ENCODE measurements at regions not wholly inside any gene's neighbourhood (a gene's known extent, or its start where the extent isn't known, plus 50 kb on each side); places are given as distances from the start of the nearest gene placed in this dataset.

DNA sequence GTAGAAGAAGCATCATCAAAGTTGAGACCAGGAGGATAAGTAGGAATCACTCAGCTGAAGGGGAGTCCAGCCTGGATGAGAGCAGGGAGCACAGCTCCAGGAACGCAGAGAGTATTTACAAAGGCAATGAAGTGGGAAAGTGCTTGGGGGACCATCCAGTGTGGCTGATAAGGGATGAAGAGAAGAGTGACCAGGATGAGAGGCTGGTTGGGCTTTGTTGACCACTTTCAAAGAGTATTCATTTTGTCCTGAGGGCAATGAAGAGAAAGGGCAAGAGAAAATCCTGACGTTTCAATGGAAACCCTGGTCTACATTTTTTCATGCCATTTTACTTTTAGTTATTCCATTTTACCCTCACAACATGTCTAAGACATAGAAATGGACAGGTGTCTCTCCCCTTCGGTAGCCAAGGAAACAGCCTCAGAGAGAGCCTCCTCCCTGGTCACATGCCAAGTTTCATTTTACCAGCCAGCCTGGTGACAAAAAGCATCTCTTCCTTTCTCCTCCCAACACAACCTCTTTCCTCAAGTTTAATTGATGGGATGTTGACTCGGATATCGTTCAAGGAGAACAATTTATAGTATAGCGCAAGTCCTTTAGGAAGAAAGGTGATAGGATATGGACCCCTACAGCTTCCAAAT is 492.7 kb upstream of the CLINT1 start:
- Histone ChIP-seq H3K36me3 (replicated peaks; ENCODE audit: insufficient read depth, low read depth) (no peaks in the 10 kb centered on the region), H3K4me2 (no peak overlapping the region), H3K79me2 (no peaks in the 10 kb centered on the region), H2AFZ (no peak overlapping the region), H3K27ac (no peak overlapping the region), H3K27me3 (no peaks in the 10 kb centered on the region), H3K4me1 (ENCODE audit: insufficient read depth) (no peaks in the 10 kb centered on the region), H3K9me2 (replicated peaks; ENCODE audit: insufficient read depth) (no peaks in the 10 kb centered on the region), H3K9me3 (ENCODE audit: low read depth) (no peaks in the 10 kb centered on the region), H4K20me1 (ENCODE audit: insufficient read depth, poor library complexity, severe bottlenecking) (no peaks in the 10 kb centered on the region), H3K4me3 (no peak overlapping the region)
- 84% methylated on average over 6 of the region's 6 CpGs for WGBS (ENCODE audit: low lambda C conversion rate, missing lambda C conversion rate)
- no peak for DNase-seq (ENCODE audit: low spot score)
- TF ChIP-seq EZH2 (IDR thresholded peaks at IDR 0.05; ENCODE audit: borderline replicate concordance) (no peak), EZH2phosphoT487 (IDR thresholded peaks at IDR 0.05; ENCODE audit: low read depth, severe bottlenecking, unreplicated experiment) (no peak), CTCF (IDR thresholded peaks at IDR 0.05; ENCODE audit: poor library complexity) (no peak)

DNA sequence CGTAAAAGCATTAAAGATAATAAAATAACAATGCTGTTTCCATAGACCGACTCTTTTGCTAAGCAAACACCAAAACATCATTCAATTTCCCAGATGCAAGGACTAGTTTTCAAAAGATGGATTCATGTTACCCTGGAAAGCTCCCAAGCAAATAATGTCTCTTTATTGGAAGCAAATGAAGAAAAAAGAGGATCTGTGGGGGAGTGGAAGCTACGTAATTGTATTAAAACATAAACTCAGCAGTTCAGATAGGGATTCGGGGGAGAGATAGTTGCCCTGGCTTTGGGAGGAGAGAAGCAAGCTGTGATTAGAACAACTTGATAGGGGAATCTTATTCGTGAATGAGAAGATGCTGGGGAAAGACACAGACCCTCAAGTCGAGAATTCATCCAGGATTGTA is 491.0 kb upstream of the CLINT1 start:
- H2AFZ ChIP-seq, result no peak overlapping the region
- DNase-seq (ENCODE audit: low spot score), result no peak

DNA sequence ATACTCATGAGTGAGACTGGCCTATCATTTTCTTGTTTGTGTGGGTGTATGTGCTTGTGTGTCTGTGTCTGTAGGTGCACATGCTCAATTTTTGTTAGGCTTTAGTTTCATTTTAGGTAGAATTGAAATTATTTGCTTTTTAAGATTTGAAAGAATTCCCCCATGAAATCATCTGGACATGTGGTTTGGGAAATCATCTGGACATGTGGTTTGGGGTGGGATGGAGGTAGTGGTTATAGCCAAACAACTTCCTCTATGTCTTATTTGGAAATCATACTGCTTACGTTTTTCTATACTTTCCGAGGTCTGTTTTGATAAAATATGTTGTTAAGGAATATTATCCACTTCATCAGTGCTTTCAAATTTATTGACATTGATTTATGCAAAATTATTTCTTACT is 485.4 kb upstream of the CLINT1 start:
- Histone ChIP-seq H3K9me3 (ENCODE audit: low read depth) (no peaks in the 10 kb centered on the region), H4K20me1 (ENCODE audit: insufficient read depth, poor library complexity, severe bottlenecking) (no peaks in the 10 kb centered on the region), H3K79me2 (no peaks in the 10 kb centered on the region), H3K9me2 (replicated peaks; ENCODE audit: insufficient read depth) (no peaks in the 10 kb centered on the region), H3K4me3 (no peak overlapping the region), H3K4me1 (ENCODE audit: insufficient read depth) (no peaks in the 10 kb centered on the region), H3K27me3 (no peaks in the 10 kb centered on the region), H3K27ac (no peak overlapping the region), H3K4me2 (no peak overlapping the region), H2AFZ (no peak overlapping the region), H3K36me3 (replicated peaks; ENCODE audit: insufficient read depth, low read depth) (no peaks in the 10 kb centered on the region)
- WGBS (ENCODE audit: low lambda C conversion rate, missing lambda C conversion rate), result 91% methylated on average over 2 of the region's 2 CpGs
- TF ChIP-seq EZH2phosphoT487 (IDR thresholded peaks at IDR 0.05; ENCODE audit: low read depth, severe bottlenecking, unreplicated experiment), result no peak
- TF ChIP-seq EZH2 (IDR thresholded peaks at IDR 0.05; ENCODE audit: borderline replicate concordance), result no peak
- no peak for TF ChIP-seq CTCF (IDR thresholded peaks at IDR 0.05; ENCODE audit: poor library complexity)
- no peak for DNase-seq (ENCODE audit: low spot score)

More for the DNA sequence above, 491.0 kb upstream of the CLINT1 start:
- H3K4me2 ChIP-seq, result no peak overlapping the region
- H3K4me1 ChIP-seq (ENCODE audit: insufficient read depth), result no peaks in the 10 kb centered on the region
- no peaks in the 10 kb centered on the region for H3K79me2 ChIP-seq
- 74% methylated on average over 6 of the region's 6 CpGs for WGBS (ENCODE audit: low lambda C conversion rate, missing lambda C conversion rate)
- no peaks in the 10 kb centered on the region for H3K9me3 ChIP-seq (ENCODE audit: low read depth)
- H3K9me2 ChIP-seq (replicated peaks; ENCODE audit: insufficient read depth), result no peaks in the 10 kb centered on the region
- no peak overlapping the region for H3K4me3 ChIP-seq
- H3K27ac ChIP-seq, result no peak overlapping the region
- H3K36me3 ChIP-seq (replicated peaks; ENCODE audit: insufficient read depth, low read depth), result no peaks in the 10 kb centered on the region
- H4K20me1 ChIP-seq (ENCODE audit: insufficient read depth, poor library complexity, severe bottlenecking), result no peaks in the 10 kb centered on the region
- TF ChIP-seq EZH2phosphoT487 (IDR thresholded peaks at IDR 0.05; ENCODE audit: low read depth, severe bottlenecking, unreplicated experiment) (no peak), EZH2 (IDR thresholded peaks at IDR 0.05; ENCODE audit: borderline replicate concordance) (no peak), CTCF (IDR thresholded peaks at IDR 0.05; ENCODE audit: poor library complexity) (no peak)
- no peaks in the 10 kb centered on the region for H3K27me3 ChIP-seq
